ENCODE measurements at regions not wholly inside any gene's neighbourhood (a gene's known extent, or its start where the extent isn't known, plus 50 kb on each side); places are given as distances from the start of the nearest gene placed in this dataset.
"Not testable (repeated sequence)": the region's sequence is repeated elsewhere in the genome, so short reads cannot be mapped to it uniquely, and the experiment has no call there.

- H3K27me3 ChIP-seq (ENCODE audit: control insufficient read depth, insufficient read depth, low read length) = no peaks in the 10 kb centered on the region
- H2AFZ ChIP-seq (ENCODE audit: low read length) = no peak overlapping the region
- H3K9me3 ChIP-seq (ENCODE audit: control insufficient read depth, insufficient read depth, low read depth, low read length) = no peaks in the 10 kb centered on the region
- no peak overlapping the region for H3K9ac ChIP-seq (ENCODE audit: insufficient read depth, low read length)
- H3K4me3 ChIP-seq (replicated peaks in 1 of 4; ENCODE audit: control extremely low read depth in 1 of 4, insufficient read depth in 1 of 4, low read depth in 3 of 4, low read length in 4 of 4) = no peak overlapping the region
- no peak for TF ChIP-seq EZH2 (IDR thresholded peaks at IDR 0.05; ENCODE audit: low read length, missing control alignments)
- TF ChIP-seq, protein P1, sequence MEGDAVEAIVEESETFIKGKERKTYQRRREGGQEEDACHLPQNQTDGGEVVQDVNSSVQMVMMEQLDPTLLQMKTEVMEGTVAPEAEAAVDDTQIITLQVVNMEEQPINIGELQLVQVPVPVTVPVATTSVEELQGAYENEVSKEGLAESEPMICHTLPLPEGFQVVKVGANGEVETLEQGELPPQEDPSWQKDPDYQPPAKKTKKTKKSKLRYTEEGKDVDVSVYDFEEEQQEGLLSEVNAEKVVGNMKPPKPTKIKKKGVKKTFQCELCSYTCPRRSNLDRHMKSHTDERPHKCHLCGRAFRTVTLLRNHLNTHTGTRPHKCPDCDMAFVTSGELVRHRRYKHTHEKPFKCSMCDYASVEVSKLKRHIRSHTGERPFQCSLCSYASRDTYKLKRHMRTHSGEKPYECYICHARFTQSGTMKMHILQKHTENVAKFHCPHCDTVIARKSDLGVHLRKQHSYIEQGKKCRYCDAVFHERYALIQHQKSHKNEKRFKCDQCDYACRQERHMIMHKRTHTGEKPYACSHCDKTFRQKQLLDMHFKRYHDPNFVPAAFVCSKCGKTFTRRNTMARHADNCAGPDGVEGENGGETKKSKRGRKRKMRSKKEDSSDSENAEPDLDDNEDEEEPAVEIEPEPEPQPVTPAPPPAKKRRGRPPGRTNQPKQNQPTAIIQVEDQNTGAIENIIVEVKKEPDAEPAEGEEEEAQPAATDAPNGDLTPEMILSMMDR (conservative IDR thresholded peaks at IDR 0.05 in 1 of 2, IDR thresholded peaks at IDR 0.05 in 1 of 2; ENCODE audit: low read depth in 1 of 2, low read length in 2 of 2) = no peak
- H3K27ac ChIP-seq (ENCODE audit: insufficient read depth, low read length) = no peak overlapping the region
- no peaks in the 10 kb centered on the region for H3K4me1 ChIP-seq (ENCODE audit: control insufficient read depth, extremely low read depth, insufficient read depth, low read length)
- no peaks in the 10 kb centered on the region for H3K36me3 ChIP-seq (ENCODE audit: control insufficient read depth, insufficient read depth, low read length)
- H4K20me1 ChIP-seq (ENCODE audit: control insufficient read depth, extremely low read depth, insufficient read depth, low read length) = no peaks in the 10 kb centered on the region
- no peaks in the 10 kb centered on the region for H3K79me2 ChIP-seq (ENCODE audit: control insufficient read depth, insufficient read depth, low read length)
- H3K4me2 ChIP-seq (ENCODE audit: extremely low read depth, insufficient read depth, low read length) = no peak overlapping the region
- no peak for DNase-seq (ENCODE audit: low read depth in 2 of 2)
Measured at GRCh38 chr6:153302133-153302532, 171.1 kb upstream of the RGS17 start.

GRCh38 chr6:153301602-153302001 lies 170.5 kb upstream of the RGS17 start:
- DNase-seq (ENCODE audit: low read depth in 2 of 2) = no peak

GRCh38 chr6:153282456-153282855 lies 151.4 kb upstream of the RGS17 start:
- not testable (repeated sequence) for H3K36me3 ChIP-seq (ENCODE audit: control insufficient read depth, insufficient read depth, low read length); H3K4me1 ChIP-seq (ENCODE audit: control insufficient read depth, extremely low read depth, insufficient read depth, low read length); H3K79me2 ChIP-seq (ENCODE audit: control insufficient read depth, insufficient read depth, low read length); DNase-seq (ENCODE audit: low read depth in 2 of 2); H2AFZ ChIP-seq (ENCODE audit: low read length); H3K9ac ChIP-seq (ENCODE audit: insufficient read depth, low read length); H3K9me3 ChIP-seq (ENCODE audit: control insufficient read depth, insufficient read depth, low read depth, low read length); H3K27me3 ChIP-seq (ENCODE audit: control insufficient read depth, insufficient read depth, low read length); H3K4me2 ChIP-seq (ENCODE audit: extremely low read depth, insufficient read depth, low read length); H3K4me3 ChIP-seq (replicated peaks in 1 of 4; ENCODE audit: control extremely low read depth in 1 of 4, insufficient read depth in 1 of 4, low read depth in 3 of 4, low read length in 4 of 4); H4K20me1 ChIP-seq (ENCODE audit: control insufficient read depth, extremely low read depth, insufficient read depth, low read length); H3K27ac ChIP-seq (ENCODE audit: insufficient read depth, low read length)

More at GRCh38 chr6:153301602-153302001, 170.5 kb upstream of the RGS17 start:
- Histone ChIP-seq H3K27ac (ENCODE audit: insufficient read depth, low read length) (no peak overlapping the region), H3K36me3 (ENCODE audit: control insufficient read depth, insufficient read depth, low read length) (no peaks in the 10 kb centered on the region), H3K9ac (ENCODE audit: insufficient read depth, low read length) (no peak overlapping the region), H3K27me3 (ENCODE audit: control insufficient read depth, insufficient read depth, low read length) (no peaks in the 10 kb centered on the region), H3K79me2 (ENCODE audit: control insufficient read depth, insufficient read depth, low read length) (no peaks in the 10 kb centered on the region), H4K20me1 (ENCODE audit: control insufficient read depth, extremely low read depth, insufficient read depth, low read length) (no peaks in the 10 kb centered on the region), H3K4me2 (ENCODE audit: extremely low read depth, insufficient read depth, low read length) (no peak overlapping the region), H3K4me3 (replicated peaks in 1 of 4; ENCODE audit: control extremely low read depth in 1 of 4, insufficient read depth in 1 of 4, low read depth in 3 of 4, low read length in 4 of 4) (no peak overlapping the region), H2AFZ (ENCODE audit: low read length) (no peak overlapping the region), H3K9me3 (ENCODE audit: control insufficient read depth, insufficient read depth, low read depth, low read length) (no peaks in the 10 kb centered on the region), H3K4me1 (ENCODE audit: control insufficient read depth, extremely low read depth, insufficient read depth, low read length) (no peaks in the 10 kb centered on the region)
- TF ChIP-seq, protein P1 (conservative IDR thresholded peaks at IDR 0.05 in 1 of 2, IDR thresholded peaks at IDR 0.05 in 1 of 2; ENCODE audit: low read depth in 1 of 2, low read length in 2 of 2) = no peak
- TF ChIP-seq EZH2 (IDR thresholded peaks at IDR 0.05; ENCODE audit: low read length, missing control alignments) = no peak

Data from fibroblast of lung (primary cell).